ENCODE measurements at regions not wholly inside any gene's neighbourhood (a gene's known extent, or its start where the extent isn't known, plus 50 kb on each side); places are given as distances from the start of the nearest gene placed in this dataset.

DNA sequence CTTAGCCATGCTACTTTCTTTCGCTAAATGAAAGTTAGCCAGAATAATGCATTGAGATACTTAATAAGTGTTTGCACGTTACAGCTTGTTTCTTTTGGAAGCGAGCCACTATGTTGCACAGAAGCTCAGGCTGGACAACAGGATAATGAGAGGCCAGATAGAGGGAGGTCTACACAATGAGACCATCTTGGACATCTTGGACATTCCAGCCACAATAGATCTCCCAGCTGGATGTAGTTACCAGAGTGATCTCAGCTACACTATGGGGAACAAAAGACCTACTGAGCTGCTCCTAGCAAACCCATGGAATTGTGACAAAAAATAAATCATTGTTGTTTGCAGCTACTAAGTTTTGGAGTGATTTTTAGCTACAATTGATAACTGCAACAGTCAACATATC lies 540.1 kb upstream of the SEMA6D start (continued):
- no peak for TF ChIP-seq NFE2L1 (CRISPR knock-in tag; IDR thresholded peaks at IDR 0.05; ENCODE audit: borderline replicate concordance)
- no peak for TF ChIP-seq ZNF460 (CRISPR knock-in tag; IDR thresholded peaks at IDR 0.05; ENCODE audit: borderline replicate concordance)
- TF ChIP-seq ZNF703 (CRISPR knock-in tag; IDR thresholded peaks at IDR 0.05; ENCODE audit: borderline replicate concordance): no peak

DNA sequence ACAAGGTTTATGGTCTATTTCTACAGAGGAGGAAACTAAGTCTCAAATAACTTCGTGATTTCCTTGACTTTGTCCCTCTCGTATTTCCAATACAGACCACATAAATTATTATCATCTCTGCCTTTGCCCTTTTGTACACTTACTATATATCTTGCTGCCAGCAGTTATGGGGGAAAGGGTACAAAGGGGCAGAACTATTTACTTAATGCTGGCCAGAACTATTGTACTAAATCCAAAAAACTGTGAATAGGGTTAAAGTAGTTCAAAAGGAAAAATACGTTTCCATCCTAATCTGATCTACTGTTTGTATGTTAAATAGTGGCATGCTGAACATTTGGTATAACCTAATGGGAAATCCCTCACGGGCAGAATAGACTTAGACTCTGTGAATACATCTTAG lies 537.3 kb upstream of the SEMA6D start:
- no peak overlapping the region for H3K27ac ChIP-seq (ENCODE audit: extremely low read length, insufficient read depth, low read length)
- BruUV-seq (replicated peaks): no TSS peak
- H3K27me3 ChIP-seq (ENCODE audit: control insufficient read depth in 1 of 2, insufficient read depth in 2 of 2, low read length in 2 of 2): no peaks in the 10 kb centered on the region
- TF ChIP-seq ZBTB42 (CRISPR knock-in tag; IDR thresholded peaks at IDR 0.05) (no peak), KLF16 (CRISPR knock-in tag; IDR thresholded peaks at IDR 0.05) (no peak), POGZ (CRISPR knock-in tag; IDR thresholded peaks at IDR 0.05) (no peak), MIER2 (CRISPR knock-in tag; IDR thresholded peaks at IDR 0.05) (no peak), GFI1 (CRISPR knock-in tag; IDR thresholded peaks at IDR 0.05; ENCODE audit: borderline replicate concordance) (no peak)
- H3K4me1 ChIP-seq (ENCODE audit: insufficient read depth, low read length): no peaks in the 10 kb centered on the region
- H3K9ac ChIP-seq (ENCODE audit: insufficient read depth, low read depth, low read length): no peak overlapping the region
- no peaks in the 10 kb centered on the region for H3K79me2 ChIP-seq (ENCODE audit: insufficient read depth, low read length)
- CTCF ChIA-PET (ENCODE audit: low intra/inter-chr PET ratio, low total read pairs): no interaction called here
- H3K9me3 ChIP-seq (ENCODE audit: low read length): peaks cover 73% of the 10 kb centered on the region
- WGBS (ENCODE audit: low lambda C conversion rate): 0% methylated on average over 4 of the region's 4 CpGs
- in situ Hi-C loops (cut with HindIII; ENCODE audit: extremely low pct_ligation_motif_present, low pct_unique_long_range_greater_than_20kb) (loop anchor here (25.0 kb wide), 1 partner anchor 1107 kb away; no protein-coding TSS in a partner anchor), intact Hi-C loops (cut with micrococcal nuclease; ENCODE audit: unreplicated experiment) (no loop called here)
- no peaks in the 10 kb centered on the region for H3K36me3 ChIP-seq (replicated peaks in 1 of 2; ENCODE audit: control insufficient read depth in 1 of 2, insufficient read depth in 2 of 2, low read length in 2 of 2)
- no peak for FAIRE-seq
- POLR2A ChIA-PET: no interaction called here
- DNase-seq (ENCODE audit: low spot score): no peak
- H2AFZ ChIP-seq (ENCODE audit: low read length): no peak overlapping the region
- no peak overlapping the region for H3K4me2 ChIP-seq (ENCODE audit: low read depth, low read length)
- no peak overlapping the region for H3K4me3 ChIP-seq (replicated peaks in 1 of 3; ENCODE audit: insufficient read depth in 1 of 3, low read depth in 2 of 3, low read length in 3 of 3)
- no peaks in the 10 kb centered on the region for H4K20me1 ChIP-seq (ENCODE audit: insufficient read depth, low read length)
- no peak for ATAC-seq

DNA sequence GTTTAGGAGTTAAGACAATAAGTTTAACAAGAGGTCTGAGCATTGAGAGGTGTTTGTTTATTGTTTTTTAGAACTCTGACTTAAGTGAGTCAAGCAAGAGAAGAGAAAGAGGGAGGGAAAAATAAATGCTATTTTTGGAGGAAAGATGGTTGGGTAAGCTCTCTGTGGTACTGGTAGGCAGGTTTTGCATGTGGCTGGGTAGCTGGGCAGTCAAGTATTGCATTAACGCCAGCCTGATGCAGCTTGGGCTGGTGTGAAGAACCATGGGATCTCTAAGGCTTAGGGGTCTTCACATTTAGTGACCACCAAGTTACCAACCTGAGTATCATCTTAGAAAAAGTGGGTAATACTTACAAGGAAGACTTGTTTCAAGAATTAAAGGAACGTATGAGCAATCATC lies 534.5 kb upstream of the SEMA6D start:
- no peaks in the 10 kb centered on the region for H3K36me3 ChIP-seq (replicated peaks in 1 of 2; ENCODE audit: control insufficient read depth in 1 of 2, insufficient read depth in 2 of 2, low read length in 2 of 2)
- H3K79me2 ChIP-seq (ENCODE audit: insufficient read depth, low read length): no peaks in the 10 kb centered on the region
- no peak overlapping the region for H3K4me2 ChIP-seq (ENCODE audit: low read depth, low read length)
- intact Hi-C loops (cut with micrococcal nuclease; ENCODE audit: unreplicated experiment): no loop called here
- ChIA-PET CTCF (ENCODE audit: low intra/inter-chr PET ratio, low total read pairs) (no interaction called here), POLR2A (no interaction called here)
- FAIRE-seq: no peak
- DNase-seq (ENCODE audit: low spot score): no peak
- peaks cover 54% of the 10 kb centered on the region for H3K9me3 ChIP-seq (ENCODE audit: low read length)
- ATAC-seq: no peak
- H3K27ac ChIP-seq (ENCODE audit: extremely low read length, insufficient read depth, low read length): no peak overlapping the region
- 0% methylated on average over 2 of the region's 2 CpGs for WGBS (ENCODE audit: low lambda C conversion rate)
- no peaks in the 10 kb centered on the region; a peak in 1 of 5 replicates for H3K27me3 ChIP-seq (ENCODE audit: control insufficient read depth in 1 of 2, insufficient read depth in 2 of 2, low read length in 2 of 2)
- H3K9ac ChIP-seq (ENCODE audit: insufficient read depth, low read depth, low read length): no peak overlapping the region
- no peaks in the 10 kb centered on the region for H3K4me1 ChIP-seq (ENCODE audit: insufficient read depth, low read length)
- H3K4me3 ChIP-seq (replicated peaks in 1 of 3; ENCODE audit: insufficient read depth in 1 of 3, low read depth in 2 of 3, low read length in 3 of 3): no peak overlapping the region
- no peaks in the 10 kb centered on the region for H4K20me1 ChIP-seq (ENCODE audit: insufficient read depth, low read length)
- no peak overlapping the region for H2AFZ ChIP-seq (ENCODE audit: low read length)
- in situ Hi-C loops (cut with HindIII; ENCODE audit: extremely low pct_ligation_motif_present, low pct_unique_long_range_greater_than_20kb): loop anchor here (25.0 kb wide), 1 partner anchor 1104 kb away; no protein-coding TSS in a partner anchor
- BruUV-seq (replicated peaks): no TSS peak
- TF ChIP-seq, protein P1, sequence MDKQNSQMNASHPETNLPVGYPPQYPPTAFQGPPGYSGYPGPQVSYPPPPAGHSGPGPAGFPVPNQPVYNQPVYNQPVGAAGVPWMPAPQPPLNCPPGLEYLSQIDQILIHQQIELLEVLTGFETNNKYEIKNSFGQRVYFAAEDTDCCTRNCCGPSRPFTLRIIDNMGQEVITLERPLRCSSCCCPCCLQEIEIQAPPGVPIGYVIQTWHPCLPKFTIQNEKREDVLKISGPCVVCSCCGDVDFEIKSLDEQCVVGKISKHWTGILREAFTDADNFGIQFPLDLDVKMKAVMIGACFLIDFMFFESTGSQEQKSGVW (CRISPR knock-in tag; IDR thresholded peaks at IDR 0.05; ENCODE audit: borderline replicate concordance): no peak
- TF ChIP-seq SRSF4 (IDR thresholded peaks at IDR 0.05; ENCODE audit: low read depth, low read length, poor library complexity, severe bottlenecking) (no peak), TGIF2 (CRISPR knock-in tag; IDR thresholded peaks at IDR 0.05) (no peak), EEA1 (CRISPR knock-in tag; IDR thresholded peaks at IDR 0.05; ENCODE audit: borderline replicate concordance) (no peak), SP2 (CRISPR knock-in tag; IDR thresholded peaks at IDR 0.05) (no peak), PTBP1 (IDR thresholded peaks at IDR 0.05; ENCODE audit: low read depth, low read length, poor library complexity, severe bottlenecking) (no peak)
- TF ChIP-seq, protein P2, sequence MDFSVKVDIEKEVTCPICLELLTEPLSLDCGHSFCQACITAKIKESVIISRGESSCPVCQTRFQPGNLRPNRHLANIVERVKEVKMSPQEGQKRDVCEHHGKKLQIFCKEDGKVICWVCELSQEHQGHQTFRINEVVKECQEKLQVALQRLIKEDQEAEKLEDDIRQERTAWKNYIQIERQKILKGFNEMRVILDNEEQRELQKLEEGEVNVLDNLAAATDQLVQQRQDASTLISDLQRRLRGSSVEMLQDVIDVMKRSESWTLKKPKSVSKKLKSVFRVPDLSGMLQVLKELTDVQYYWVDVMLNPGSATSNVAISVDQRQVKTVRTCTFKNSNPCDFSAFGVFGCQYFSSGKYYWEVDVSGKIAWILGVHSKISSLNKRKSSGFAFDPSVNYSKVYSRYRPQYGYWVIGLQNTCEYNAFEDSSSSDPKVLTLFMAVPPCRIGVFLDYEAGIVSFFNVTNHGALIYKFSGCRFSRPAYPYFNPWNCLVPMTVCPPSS (IDR thresholded peaks at IDR 0.05): no peak
